Muscle of back (tissue), 3 donors: ENCODE measurements at regions not wholly inside any gene's neighbourhood (a gene's known extent, or its start where the extent isn't known, plus 50 kb on each side); places are given as distances from the start of the nearest gene placed in this dataset.
A peak's percentile ranks its signal among the peaks of the same experiment; 100 is the strongest.

Experiments
- DNase-seq, 3 donors: peaks; one replicate each; pipeline versions ENCODE4 v3.0.0 to v3.0.0-alpha.2; 2013

DNA sequence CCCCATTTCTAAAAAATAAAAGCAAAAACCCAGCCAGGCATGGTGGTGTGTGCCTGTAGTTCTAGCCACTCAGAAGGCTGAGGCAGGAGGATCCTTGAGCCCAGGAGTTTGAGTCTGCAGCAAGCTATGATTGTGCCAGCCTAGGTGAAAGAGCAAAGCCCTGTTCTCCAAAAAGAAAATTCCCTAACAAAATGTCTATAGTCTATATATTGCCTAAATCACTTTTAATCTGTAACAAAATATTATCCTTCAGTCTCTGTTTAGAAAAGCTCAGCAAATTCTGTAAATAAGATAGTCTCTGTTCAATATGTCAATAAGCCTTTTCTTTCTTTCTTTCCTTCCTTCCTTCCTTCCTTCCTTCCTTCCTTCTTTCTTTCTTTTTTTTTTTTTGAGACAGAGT is 75.8 kb upstream of the ZFP64 start:
- DNase-seq = no peak

DNA sequence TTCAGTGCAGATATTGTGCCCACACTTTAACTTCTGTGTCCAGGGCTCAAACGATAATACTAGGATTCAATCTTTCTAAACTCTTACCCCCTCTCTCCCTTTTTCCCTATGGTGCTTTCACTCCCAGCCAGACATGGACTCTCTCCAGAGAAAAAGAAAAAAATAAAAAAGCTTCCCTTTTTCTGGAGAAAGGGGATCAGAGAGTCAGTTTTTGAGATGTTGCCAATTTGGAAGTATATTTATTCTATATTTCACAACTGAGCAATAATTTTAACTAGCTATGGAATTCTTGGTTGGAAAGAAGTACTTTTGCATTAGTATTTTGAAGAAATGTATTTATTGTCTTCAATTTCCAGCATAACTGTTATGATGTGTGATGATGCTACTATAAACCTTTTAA is 72.2 kb upstream of the ZFP64 start:
- peak in 1 of 3 donors; percentile 49 for DNase-seq

DNA sequence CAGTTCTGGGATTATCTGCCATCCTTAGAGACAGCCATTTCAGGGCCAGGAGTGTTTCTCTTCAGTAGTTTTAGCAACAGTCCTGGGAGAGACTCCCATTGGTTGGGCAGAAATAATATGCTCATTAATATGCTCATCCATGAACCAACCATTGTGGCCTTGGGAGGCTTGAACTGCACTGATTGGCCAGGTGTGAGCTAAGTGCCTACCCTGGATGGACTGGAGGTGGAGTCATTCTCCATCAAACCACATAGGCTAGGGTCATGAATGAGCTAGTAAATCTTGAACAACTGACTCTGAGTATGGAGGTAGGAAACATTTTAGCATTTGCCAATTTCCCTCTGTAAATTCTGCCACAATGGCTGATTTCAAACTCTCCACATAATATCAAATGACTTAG is 70.2 kb upstream of the ZFP64 start:
- no peak for DNase-seq

DNA sequence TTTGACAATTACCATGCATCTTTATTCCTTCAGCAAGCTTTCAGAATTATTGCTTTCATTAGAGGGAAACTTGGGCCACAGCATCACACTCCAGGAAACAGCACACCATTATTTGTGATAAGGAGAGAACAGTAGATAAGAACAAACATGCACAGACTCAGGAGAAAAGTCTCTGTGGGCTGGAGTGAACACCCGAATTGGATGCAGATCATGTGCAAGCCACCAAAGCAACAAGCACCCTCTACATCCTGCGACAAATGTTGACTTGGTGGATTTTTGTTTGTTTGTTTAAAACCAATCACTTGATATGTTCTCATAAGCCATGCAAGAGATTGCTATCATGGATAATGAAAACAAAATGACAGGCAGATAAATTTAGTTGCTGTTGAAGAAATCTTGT is 67.7 kb upstream of the ZFP64 start:
- no peak for DNase-seq

DNA sequence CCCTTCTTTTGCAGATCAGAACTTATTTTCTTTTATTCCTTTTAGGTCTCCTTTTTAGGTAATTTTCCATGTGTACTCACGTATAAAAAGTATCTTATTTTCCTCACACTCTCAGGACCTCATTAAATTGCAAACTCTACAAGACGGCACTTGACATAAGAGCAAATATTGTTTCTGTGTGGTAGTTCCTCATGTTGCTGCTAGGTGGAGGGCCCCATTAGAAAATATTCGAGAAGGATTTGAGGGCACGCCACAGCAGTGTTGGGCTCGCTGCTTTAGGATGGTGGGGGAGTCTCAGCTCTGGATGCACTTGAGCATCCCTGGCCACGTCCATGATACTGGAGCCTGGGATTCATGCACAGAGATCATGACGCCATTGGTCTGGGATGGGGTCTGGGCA is 64.9 kb upstream of the ZFP64 start:
- no peak for DNase-seq

DNA sequence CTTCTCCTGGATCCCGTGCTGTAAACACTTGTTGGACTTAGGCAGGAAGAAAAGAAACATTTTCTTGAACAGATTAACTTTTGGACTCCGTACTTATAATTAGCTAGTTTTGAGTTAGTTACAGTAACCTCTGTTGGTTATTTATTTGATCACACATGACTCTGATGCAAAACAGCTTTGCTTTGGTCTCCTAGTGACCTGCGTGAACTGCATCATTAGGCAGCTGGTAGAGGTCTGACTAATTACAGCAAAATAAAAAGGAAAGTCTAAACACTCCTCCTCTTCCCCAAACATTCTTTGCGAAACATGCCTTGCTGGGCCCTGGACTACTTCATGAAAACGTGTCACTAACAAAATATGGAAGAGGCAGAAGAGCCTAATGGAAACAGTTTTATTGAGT is 61.1 kb upstream of the ZFP64 start:
- DNase-seq = no peak

DNA sequence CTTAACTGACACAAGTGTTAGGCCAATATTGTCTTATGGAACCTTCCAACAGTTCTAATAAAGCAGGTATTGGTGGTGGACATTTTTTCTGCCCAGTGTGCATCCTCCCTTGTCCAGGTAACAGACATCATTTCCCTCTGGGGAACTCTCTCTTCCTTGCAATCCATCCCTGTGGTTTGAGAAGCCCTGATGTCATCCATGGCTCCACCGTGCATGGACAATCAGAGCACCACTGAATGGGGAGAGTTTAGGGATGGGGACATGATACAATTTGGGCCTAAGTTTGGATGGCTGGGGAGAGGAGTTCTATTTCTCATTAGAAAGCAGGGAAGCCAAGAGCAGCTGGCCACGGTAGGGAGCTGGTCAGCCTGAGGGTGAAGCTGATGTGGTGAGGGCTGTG is 60.2 kb upstream of the ZFP64 start:
- no peak for DNase-seq

DNA sequence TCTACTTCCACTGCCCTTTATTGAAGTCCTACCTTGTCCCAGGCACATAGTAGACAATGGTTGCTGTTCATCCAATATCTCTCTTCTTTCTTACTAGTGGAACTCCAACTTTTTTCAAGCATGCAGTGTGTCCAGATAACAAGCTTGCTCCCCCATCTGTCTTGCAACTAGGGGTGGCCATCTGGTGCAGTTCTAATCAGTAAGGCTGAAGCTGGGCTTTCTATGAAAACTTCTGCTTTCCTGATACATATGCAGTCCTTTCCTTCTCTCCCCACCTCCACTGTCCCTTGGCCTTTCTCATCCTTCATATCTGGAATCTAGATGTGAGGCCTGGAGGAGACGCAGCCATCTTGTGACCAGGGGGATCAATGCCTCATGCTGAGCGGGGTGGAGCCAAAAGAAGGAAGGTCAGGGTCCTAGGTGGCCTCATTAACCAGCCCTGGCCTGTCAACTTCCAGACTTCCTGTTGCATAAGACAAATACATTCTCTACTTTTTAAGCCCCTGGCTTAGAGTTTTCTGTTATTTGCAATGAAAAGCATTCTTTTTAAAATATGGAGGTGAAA is 59.6 kb upstream of the ZFP64 start:
- no peak for DNase-seq

DNA sequence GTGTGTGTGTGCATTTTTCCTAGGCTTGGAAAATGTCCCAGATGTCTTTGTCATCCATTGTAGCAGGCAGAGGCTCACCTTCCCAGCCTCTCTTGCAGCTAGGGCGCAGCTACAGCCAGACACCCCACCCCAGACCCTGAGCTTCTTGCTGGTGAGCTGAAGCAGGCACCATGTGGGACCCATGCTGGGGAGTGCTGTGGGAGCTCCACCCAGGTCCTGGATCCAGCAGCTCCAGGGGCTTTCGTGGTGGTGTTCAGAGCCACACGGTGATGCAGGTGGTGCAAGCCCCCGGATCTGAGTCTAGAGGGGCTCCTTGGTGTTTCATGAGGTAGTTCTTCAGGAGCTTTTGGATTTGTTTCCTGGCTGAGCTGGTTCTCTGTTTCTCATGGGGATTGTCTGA is 56.0 kb upstream of the ZFP64 start:
- no peak for DNase-seq

DNA sequence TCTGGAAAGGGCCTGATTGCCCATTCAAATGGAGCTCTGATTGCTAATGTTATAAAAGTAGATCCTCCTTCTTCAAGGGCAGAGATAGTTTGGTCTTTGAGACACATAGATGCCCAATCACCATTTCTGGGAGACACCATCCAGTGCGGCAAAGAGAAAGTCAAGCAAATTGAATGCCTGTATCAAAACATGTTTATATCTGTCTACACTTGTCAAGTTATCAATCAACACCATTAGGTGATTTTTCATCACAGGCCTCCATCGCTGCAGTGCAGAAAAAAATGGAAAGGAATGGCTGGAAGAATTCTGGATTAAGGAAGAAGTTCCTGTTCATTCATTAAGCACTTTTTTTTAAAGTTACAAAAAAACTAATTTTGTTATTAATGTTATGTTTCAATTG is 54.8 kb upstream of the ZFP64 start:
- DNase-seq = no peak

DNA sequence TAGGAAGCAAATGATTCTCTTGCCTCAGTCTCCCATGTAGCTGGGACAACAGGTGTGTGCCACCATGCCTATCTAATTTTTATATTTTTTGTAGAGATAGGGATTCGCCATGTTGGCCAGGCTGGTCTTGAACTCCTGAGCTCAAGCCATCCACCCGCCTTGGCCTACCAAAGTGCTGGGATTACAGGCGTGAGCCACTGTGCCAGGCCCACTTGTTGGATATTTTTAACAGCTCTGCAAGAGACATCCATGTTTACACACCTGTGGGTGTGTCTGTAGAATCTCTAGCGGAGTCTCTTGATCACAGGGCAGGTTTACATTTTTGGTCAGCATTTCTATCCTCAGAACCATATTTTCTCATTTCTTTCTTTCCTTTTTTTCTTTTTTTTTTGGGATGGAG is 53.1 kb upstream of the ZFP64 start:
- no peak for DNase-seq

DNA sequence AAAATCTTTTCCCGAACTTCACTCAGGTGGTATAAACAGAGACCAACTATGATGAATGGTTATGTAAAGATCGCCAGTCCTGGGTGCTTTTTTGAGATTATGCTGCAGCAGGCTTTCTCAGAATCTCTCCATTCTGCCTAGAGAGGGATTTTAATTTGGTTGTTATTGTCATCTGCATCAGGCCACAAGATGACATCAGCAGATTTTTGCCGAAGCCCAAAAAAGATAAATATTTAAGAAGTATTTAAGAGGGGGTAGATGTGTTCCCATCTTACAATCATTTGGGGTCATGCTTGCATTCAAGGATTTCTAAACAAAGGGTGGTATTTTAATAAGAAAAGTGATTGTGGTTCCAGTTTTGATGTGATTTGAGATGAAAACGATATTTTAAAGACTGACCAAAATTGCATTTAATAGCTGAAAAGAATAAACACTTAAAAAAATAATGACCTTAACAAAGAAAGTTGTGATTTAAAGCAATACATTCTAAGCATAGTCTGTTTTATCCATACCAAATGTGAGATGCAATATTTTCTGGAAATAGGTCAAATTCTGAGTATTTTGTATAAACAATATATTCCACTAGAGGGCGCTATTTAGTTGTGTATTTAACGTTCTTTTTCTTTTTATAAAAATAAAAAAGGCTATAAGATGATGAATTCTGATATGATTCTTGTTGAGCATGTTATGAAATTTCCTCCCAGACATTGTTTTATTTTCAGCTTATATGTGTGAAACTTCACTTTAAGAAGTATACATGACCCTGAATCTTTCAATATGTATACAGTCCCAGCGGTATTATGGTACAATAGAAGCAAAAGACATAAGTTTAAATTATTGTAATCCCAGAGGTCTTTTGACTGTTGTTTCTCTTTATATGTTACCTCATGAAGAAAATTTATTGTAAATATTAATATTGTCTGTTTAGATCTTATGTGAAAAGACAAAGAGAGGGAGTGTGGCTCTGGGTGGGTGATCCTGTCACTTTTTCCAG is 51.0 kb upstream of the ZFP64 start:
- peak; percentile 33 to 66 (median 39) for DNase-seq
